ENCODE measurements at regions not wholly inside any gene's neighbourhood (a gene's known extent, or its start where the extent isn't known, plus 50 kb on each side); places are given as distances from the start of the nearest gene placed in this dataset.

GRCh38 chr1:234837713-234838112 lies 227.7 kb upstream of the IRF2BP2 start:
- no peak for DNase-seq
- Histone ChIP-seq H3K4me3 (no peak overlapping the region), H3K36me3 (no peaks in the 10 kb centered on the region), H3K27ac (no peak overlapping the region), H3K9me3 (no peaks in the 10 kb centered on the region), H3K27me3 (no peaks in the 10 kb centered on the region), H3K4me1 (peaks cover 0 to 8% (median 2%) of the 10 kb centered on the region in 4 donors)
- no peak for TF ChIP-seq CTCF (IDR thresholded peaks at IDR 0.05)
- no peak for TF ChIP-seq POLR2A (IDR thresholded peaks at IDR 0.05)

GRCh38 chr1:234836776-234837357 lies 226.9 kb upstream of the IRF2BP2 start:
- TF ChIP-seq POLR2A (IDR thresholded peaks at IDR 0.05) (no peak), CTCF (IDR thresholded peaks at IDR 0.05) (no peak)
- H3K36me3 ChIP-seq: no peaks in the 10 kb centered on the region

GRCh38 chr1:234836045-234836681 lies 226.2 kb upstream of the IRF2BP2 start:
- TF ChIP-seq POLR2A (IDR thresholded peaks at IDR 0.05) (no peak), CTCF (IDR thresholded peaks at IDR 0.05) (no peak)
- no peaks in the 10 kb centered on the region for H3K36me3 ChIP-seq
- DNase-seq: no peak
- no peak overlapping the region for H3K27ac ChIP-seq
- no peaks in the 10 kb centered on the region for H3K27me3 ChIP-seq
- H3K4me3 ChIP-seq: no peak overlapping the region
- H3K4me1 ChIP-seq: no peaks in the 10 kb centered on the region
- H3K9me3 ChIP-seq: no peaks in the 10 kb centered on the region

More at GRCh38 chr1:234836776-234837357, 226.9 kb upstream of the IRF2BP2 start:
- Histone ChIP-seq H3K9me3 (no peaks in the 10 kb centered on the region), H3K4me3 (no peak overlapping the region), H3K4me1 (no peaks in the 10 kb centered on the region), H3K27me3 (no peaks in the 10 kb centered on the region), H3K27ac (no peak overlapping the region)
- DNase-seq: no peak

- Histone ChIP-seq H3K4me1 (no peaks in the 10 kb centered on the region), H3K36me3 (no peaks in the 10 kb centered on the region), H3K4me3 (no peak overlapping the region), H3K9me3 (no peaks in the 10 kb centered on the region), H3K27ac (no peak overlapping the region), H3K27me3 (no peaks in the 10 kb centered on the region)
- no peak for DNase-seq
- TF ChIP-seq POLR2A (IDR thresholded peaks at IDR 0.05): no peak
- TF ChIP-seq CTCF (IDR thresholded peaks at IDR 0.05): no peak
Observed at GRCh38 chr1:234835239-234835638, 225.3 kb upstream of the IRF2BP2 start.

DNA sequence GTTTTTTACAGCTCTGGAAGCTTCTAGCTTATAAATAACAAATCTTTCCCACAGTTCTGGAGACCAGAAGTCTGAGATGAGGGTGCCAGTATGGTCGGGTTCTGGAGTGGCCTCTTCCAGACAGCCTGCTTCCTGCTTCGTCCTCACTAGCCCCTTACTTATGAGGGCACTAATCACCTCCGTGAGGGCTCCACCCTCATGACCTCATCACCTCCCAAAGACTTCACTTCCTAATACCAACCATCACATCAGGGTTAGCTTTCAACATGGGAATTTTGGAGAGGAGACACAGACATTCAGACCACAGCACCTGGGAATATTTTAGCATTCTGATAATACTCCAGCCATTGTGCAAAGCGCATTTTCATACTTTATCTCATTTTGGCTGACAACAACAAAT lies 223.7 kb upstream of the IRF2BP2 start:
- H3K4me1 ChIP-seq: no peaks in the 10 kb centered on the region
- no peaks in the 10 kb centered on the region for H3K9me3 ChIP-seq
- H3K4me3 ChIP-seq: no peak overlapping the region
- no peaks in the 10 kb centered on the region for H3K27me3 ChIP-seq
- TF ChIP-seq POLR2A (IDR thresholded peaks at IDR 0.05) (no peak), CTCF (IDR thresholded peaks at IDR 0.05) (no peak)
- H3K27ac ChIP-seq: no peak overlapping the region
- H3K36me3 ChIP-seq: no peaks in the 10 kb centered on the region
- no peak for DNase-seq
